Ishikawa (cell line): ENCODE measurements at regions not wholly inside any gene's neighbourhood (a gene's known extent, or its start where the extent isn't known, plus 50 kb on each side); places are given as distances from the start of the nearest gene placed in this dataset.
A peak's percentile ranks its signal among the peaks of the same experiment; 100 is the strongest.

Experiments
- CEBPB ChIP-seq: IDR thresholded peaks from 2 replicates; pipeline ENCODE4 v1.6.1; 2012
- CREB1 ChIP-seq: IDR thresholded peaks from 2 replicates; pipeline ENCODE4 v1.6.1; 2012; ENCODE audit warnings: low read depth
- EGR1 ChIP-seq: IDR thresholded peaks from 2 replicates; pipeline ENCODE4 v1.6.1; 2012
- EP300 ChIP-seq: IDR thresholded peaks from 2 replicates; pipeline ENCODE4 v1.6.1; 2012; ENCODE audit warnings: borderline replicate concordance
- FOXM1 ChIP-seq: IDR thresholded peaks from 2 replicates; pipeline ENCODE4 v1.6.1; 2012; ENCODE audit warnings: low read depth, borderline replicate concordance
- NFIC ChIP-seq: IDR thresholded peaks from 2 replicates; pipeline ENCODE4 v1.6.1; 2012
- RAD21 ChIP-seq: IDR thresholded peaks from 2 replicates; pipeline ENCODE4 v1.6.1; 2012; ENCODE audit warnings: low read depth
- REST ChIP-seq: IDR thresholded peaks from 2 replicates; pipeline ENCODE4 v1.6.1; 2012; ENCODE audit warnings: low read depth, mild to moderate bottlenecking
- TAF1 ChIP-seq: IDR thresholded peaks from 2 replicates; pipeline ENCODE4 v1.6.1; 2012; ENCODE audit warnings: low read depth, mild to moderate bottlenecking
- TCF12 ChIP-seq: IDR thresholded peaks from 2 replicates; pipeline ENCODE4 v1.6.1; 2012; ENCODE audit warnings: low read depth
- TEAD4 ChIP-seq: IDR thresholded peaks from 2 replicates; pipeline ENCODE4 v1.6.1; 2012
- USF1 ChIP-seq: IDR thresholded peaks from 2 replicates; pipeline ENCODE4 v1.6.1; 2012
- YY1 ChIP-seq: IDR thresholded peaks from 2 replicates; pipeline ENCODE4 v1.6.1; 2012; ENCODE audit warnings: low read depth
- ZBTB7A ChIP-seq: IDR thresholded peaks from 2 replicates; pipeline ENCODE4 v1.6.1; 2012; ENCODE audit warnings: low read depth
- TF ChIP-seq, protein P1 (sequence below): IDR thresholded peaks from 2 replicates; pipeline ENCODE4 v1.6.1; 2012

DNA sequence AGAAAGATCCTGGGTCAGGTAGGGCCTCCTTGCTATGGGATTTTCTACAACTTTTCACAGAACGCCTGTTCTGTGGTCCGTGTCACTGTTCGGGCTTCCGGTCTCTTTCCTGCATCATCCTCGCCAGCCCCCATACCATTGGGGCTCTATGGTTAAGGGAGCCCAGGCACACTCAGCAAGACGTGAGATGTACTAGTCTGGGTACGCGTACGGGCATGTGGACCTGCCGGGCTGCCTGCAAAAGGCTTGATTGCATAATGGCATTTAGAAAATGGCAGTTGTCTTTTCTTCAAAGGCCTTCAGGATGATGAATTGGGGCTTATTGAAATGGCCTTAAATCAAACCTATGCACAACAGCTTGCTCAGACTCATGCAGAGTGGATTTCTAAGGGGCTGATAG is 86.7 kb downstream of the CNGA2 start:
- no peak for TF ChIP-seq EP300
- TF ChIP-seq, protein P1, sequence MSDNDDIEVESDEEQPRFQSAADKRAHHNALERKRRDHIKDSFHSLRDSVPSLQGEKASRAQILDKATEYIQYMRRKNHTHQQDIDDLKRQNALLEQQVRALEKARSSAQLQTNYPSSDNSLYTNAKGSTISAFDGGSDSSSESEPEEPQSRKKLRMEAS, result no peak
- no peak for TF ChIP-seq TAF1
- no peak for TF ChIP-seq USF1
- TF ChIP-seq NFIC, result no peak
- TF ChIP-seq ZBTB7A, result no peak
- no peak for TF ChIP-seq FOXM1
- no peak for TF ChIP-seq CREB1
- TF ChIP-seq RAD21, result no peak
- no peak for TF ChIP-seq REST
- no peak for TF ChIP-seq EGR1
- no peak for TF ChIP-seq YY1
- no peak for TF ChIP-seq TCF12
- no peak for TF ChIP-seq TEAD4
- TF ChIP-seq CEBPB, result no peak

DNA sequence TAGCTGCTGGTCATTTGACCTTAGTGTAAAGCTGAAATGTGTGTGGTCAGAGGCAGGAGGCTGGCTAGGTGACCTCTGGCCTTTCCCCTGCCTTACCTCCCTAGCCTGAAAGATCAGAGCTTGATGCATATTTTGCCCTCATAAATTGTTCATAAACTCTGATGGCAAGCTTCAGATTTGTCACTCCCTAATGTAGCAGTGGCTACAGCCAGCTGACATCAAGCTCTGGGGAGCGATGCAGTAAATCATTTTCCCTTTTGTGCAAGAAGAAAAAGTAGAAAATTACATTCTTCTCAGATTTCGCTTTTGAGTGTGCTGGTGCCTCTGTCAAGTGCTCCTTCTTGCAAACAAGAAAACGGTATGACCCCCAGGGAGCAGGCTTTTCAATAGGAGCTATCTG is 87.7 kb upstream of the MAGEA4 start:
- no peak for TF ChIP-seq USF1
- TF ChIP-seq TEAD4, result no peak
- no peak for TF ChIP-seq EGR1
- TF ChIP-seq NFIC, result no peak

DNA sequence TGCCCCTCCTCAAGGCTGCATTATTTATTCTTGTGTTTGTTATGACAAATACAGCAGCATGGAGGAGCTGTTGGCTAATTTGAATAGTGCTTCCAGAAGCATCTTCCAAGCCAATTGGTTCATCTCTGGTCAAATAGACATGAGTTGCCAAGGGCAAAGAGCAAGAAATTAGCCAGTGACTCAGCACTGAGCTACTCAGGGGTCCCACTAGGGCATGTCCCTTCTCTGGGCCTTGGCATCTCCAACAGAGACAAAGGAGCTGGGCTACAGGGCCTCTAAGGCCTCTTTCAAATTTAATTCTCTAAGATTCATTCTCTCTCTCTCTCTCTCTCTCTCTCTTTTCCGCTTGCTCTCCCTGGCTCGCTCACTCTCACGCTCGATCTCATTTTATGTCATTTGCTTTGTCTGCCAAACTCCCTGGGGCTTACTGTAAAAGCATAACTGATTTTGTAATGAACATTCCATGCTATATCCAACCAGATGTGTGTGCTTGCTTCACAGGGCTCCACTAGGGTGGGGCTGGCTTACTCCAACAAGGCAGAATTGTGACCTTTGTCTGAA is 86.7 kb upstream of the MAGEA4 start:
- TF ChIP-seq RAD21 (peak; percentile 27; the same call in 1 of the 2 replicates), NFIC (no peak)

DNA sequence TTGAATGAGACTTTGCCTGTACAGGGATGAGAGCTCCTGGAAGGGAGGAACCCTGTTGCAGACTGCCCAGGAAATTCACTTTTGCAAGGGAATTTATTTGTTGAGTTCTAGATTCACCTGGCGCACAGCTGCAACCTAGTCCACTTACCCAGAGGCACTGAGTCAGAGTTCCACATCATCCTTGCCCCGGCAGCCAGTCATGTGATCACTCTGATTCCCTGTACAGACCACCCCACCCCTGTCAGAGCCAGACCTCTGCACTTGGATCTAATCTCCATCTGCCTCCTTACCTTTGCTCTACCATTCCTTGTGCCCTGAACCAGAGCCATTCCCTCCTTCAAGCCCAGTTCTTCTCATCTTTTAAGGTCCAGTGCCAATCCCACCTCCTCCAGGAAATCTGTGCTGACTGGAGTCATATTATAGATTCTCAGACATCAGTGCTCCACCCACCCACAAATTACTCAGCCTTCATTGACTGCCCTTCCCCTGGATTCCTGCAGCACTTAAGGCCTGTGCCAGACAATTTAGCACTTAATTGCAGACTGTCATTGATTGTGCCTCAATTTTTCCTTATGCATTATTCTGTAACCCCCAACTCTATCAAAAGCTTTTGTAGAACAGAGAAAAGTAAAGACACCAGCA is 84.1 kb upstream of the MAGEA4 start:
- no peak for TF ChIP-seq ZBTB7A
- no peak for TF ChIP-seq REST
- TF ChIP-seq TEAD4, result no peak
- TF ChIP-seq CEBPB, result no peak
- TF ChIP-seq RAD21, result no peak
- no peak for TF ChIP-seq FOXM1
- TF ChIP-seq USF1, result no peak
- no peak for TF ChIP-seq NFIC
- no peak for TF ChIP-seq EGR1
- TF ChIP-seq, protein P1, result no peak
- no peak for TF ChIP-seq CREB1
- no peak for TF ChIP-seq EP300
- no peak for TF ChIP-seq TCF12
- no peak for TF ChIP-seq TAF1
- TF ChIP-seq YY1, result no peak

GRCh38 chrX:151830911-151831310 is 81.8 kb upstream of the MAGEA4 start:
- TF ChIP-seq TEAD4 (no peak), YY1 (no peak), CEBPB (no peak), TAF1 (no peak), EP300 (no peak), NFIC (no peak), REST (no peak), CREB1 (no peak), ZBTB7A (no peak), RAD21 (no peak), EGR1 (no peak), FOXM1 (no peak), USF1 (no peak), TCF12 (no peak)
- TF ChIP-seq, protein P1, result no peak
